Subcutaneous abdominal adipose tissue (tissue), 5 donors: ENCODE measurements at regions not wholly inside any gene's neighbourhood (a gene's known extent, or its start where the extent isn't known, plus 50 kb on each side); places are given as distances from the start of the nearest gene placed in this dataset.
"Not testable (repeated sequence)": the region's sequence is repeated elsewhere in the genome, so short reads cannot be mapped to it uniquely, and the experiment has no call there.

Experiments used
- H3K27ac ChIP-seq: one replicate; pipeline ENCODE4 v1.7.0; 2013; ENCODE audit warnings: low read depth, mild to moderate bottlenecking, inconsistent platforms, low read length, moderate library complexity
- H3K27me3 ChIP-seq, 5 donors: one replicate each; pipeline ENCODE4 v1.7.0; 2013; ENCODE audit warnings: low read length in 5 of 5, inconsistent platforms in 1 of 5; ENCODE audit not compliant: control insufficient read depth in 5 of 5, insufficient read depth in 4 of 5
- H3K36me3 ChIP-seq, 5 donors: one replicate each; pipeline ENCODE4 v1.7.0; 2013; ENCODE audit warnings: low read length in 5 of 5; ENCODE audit not compliant: control insufficient read depth in 5 of 5, insufficient read depth in 5 of 5
- H3K4me1 ChIP-seq, 5 donors: one replicate each; pipeline ENCODE4 v1.7.0; 2013; ENCODE audit warnings: low read length in 5 of 5, mild to moderate bottlenecking in 3 of 5, moderate library complexity in 1 of 5; ENCODE audit not compliant: control insufficient read depth in 5 of 5, insufficient read depth in 5 of 5
- H3K4me3 ChIP-seq, 5 donors: one replicate each; pipeline ENCODE4 v1.7.0; 2013; ENCODE audit warnings: low read length in 5 of 5, low read depth in 1 of 5
- H3K9ac ChIP-seq, 5 donors: one replicate each; pipeline ENCODE4 v1.7.0; 2013; ENCODE audit warnings: low read length in 5 of 5, mild to moderate bottlenecking in 4 of 5, moderate library complexity in 3 of 5
- H3K9me3 ChIP-seq, 5 donors: one replicate each; pipeline ENCODE4 v1.7.0; 2013; ENCODE audit warnings: low read length in 5 of 5; ENCODE audit not compliant: control insufficient read depth in 5 of 5
- donor health status: healthy.
- donor health status: healthy.
- donor health status: healthy.
- donor health status: healthy.
- donor health status: healthy.

- Histone ChIP-seq H3K36me3 (peaks cover 0 to 32% (median 24%) of the 10 kb centered on the region in 5 donors), H3K4me1 (peaks cover 0 to 15% (median 0%) of the 10 kb centered on the region in 5 donors)
- not testable (repeated sequence) for H3K9me3 ChIP-seq, H3K9ac ChIP-seq, H3K27ac ChIP-seq, H3K4me3 ChIP-seq, H3K27me3 ChIP-seq
These were observed 93.2 kb upstream of the RPH3AL start, which contains the start of gene RFLNB for GRCh38 chr17:445839-446238. TSS of gene RFLNB (minus strand) at chr17:445939.

GRCh38 chr17:444879-445454 lies 92.4 kb upstream of the RPH3AL start:
- Histone ChIP-seq H3K27ac (no peak overlapping the region), H3K9ac (no peak overlapping the region), H3K9me3 (no peaks in the 10 kb centered on the region), H3K36me3 (peaks cover 0 to 32% (median 24%) of the 10 kb centered on the region in 5 donors), H3K4me3 (no peak overlapping the region), H3K27me3 (no peaks in the 10 kb centered on the region), H3K4me1 (peaks cover 0 to 15% (median 0%) of the 10 kb centered on the region in 5 donors)

- Histone ChIP-seq H3K27me3 (no peaks in the 10 kb centered on the region), H3K9ac (no peak overlapping the region), H3K4me3 (no peak overlapping the region), H3K9me3 (no peaks in the 10 kb centered on the region), H3K36me3 (peaks cover 0 to 32% (median 24%) of the 10 kb centered on the region in 5 donors), H3K27ac (no peak overlapping the region), H3K4me1 (peaks cover 0 to 15% (median 0%) of the 10 kb centered on the region in 5 donors)
These were observed 90.5 kb upstream of the RPH3AL start for GRCh38 chr17:443109-443508.

- H3K9me3 ChIP-seq, result peaks cover 0 to 7% (median 3%) of the 10 kb centered on the region in 5 donors
- H3K4me1 ChIP-seq, result peaks cover 0 to 7% (median 0%) of the 10 kb centered on the region in 5 donors
- H3K27me3 ChIP-seq, result no peaks in the 10 kb centered on the region
- H3K9ac ChIP-seq, result no peak overlapping the region
- H3K27ac ChIP-seq, result no peak overlapping the region
- no peak overlapping the region for H3K4me3 ChIP-seq
- peaks cover 0 to 32% (median 24%) of the 10 kb centered on the region in 5 donors for H3K36me3 ChIP-seq
These were observed 88.7 kb upstream of the RPH3AL start for GRCh38 chr17:441155-441950.

GRCh38 chr17:438191-438590 lies 85.6 kb upstream of the RPH3AL start:
- Histone ChIP-seq H3K27me3 (no peaks in the 10 kb centered on the region), H3K9ac (no peak overlapping the region), H3K27ac (no peak overlapping the region), H3K4me1 (no peaks in the 10 kb centered on the region), H3K36me3 (peaks cover 0 to 22% (median 15%) of the 10 kb centered on the region in 5 donors), H3K4me3 (no peak overlapping the region), H3K9me3 (peaks cover 0 to 7% (median 4%) of the 10 kb centered on the region in 5 donors)

GRCh38 chr17:437545-437944 lies 84.9 kb upstream of the RPH3AL start:
- Histone ChIP-seq H3K4me3 (no peak overlapping the region), H3K36me3 (peaks cover 0 to 15% (median 13%) of the 10 kb centered on the region in 5 donors), H3K27me3 (no peaks in the 10 kb centered on the region), H3K9me3 (peaks cover 0 to 7% (median 4%) of the 10 kb centered on the region in 5 donors), H3K4me1 (no peaks in the 10 kb centered on the region), H3K9ac (no peak overlapping the region), H3K27ac (no peak overlapping the region)

GRCh38 chr17:436571-436970 lies 84.0 kb upstream of the RPH3AL start:
- H3K9ac ChIP-seq, result no peak overlapping the region
- peaks cover 0 to 7% (median 4%) of the 10 kb centered on the region in 5 donors for H3K9me3 ChIP-seq
- H3K27ac ChIP-seq, result no peak overlapping the region
- H3K4me3 ChIP-seq, result no peak overlapping the region
- H3K36me3 ChIP-seq, result peaks cover 0 to 7% (median 6%) of the 10 kb centered on the region in 5 donors
- H3K27me3 ChIP-seq, result no peaks in the 10 kb centered on the region
- no peaks in the 10 kb centered on the region for H3K4me1 ChIP-seq

- H3K27ac ChIP-seq, H3K36me3 ChIP-seq, H3K27me3 ChIP-seq, H3K9ac ChIP-seq, H3K4me3 ChIP-seq, H3K4me1 ChIP-seq: not testable (repeated sequence)
- H3K9me3 ChIP-seq, result peaks cover 0 to 14% (median 9%) of the 10 kb centered on the region in 5 donors
These were observed 79.9 kb upstream of the RPH3AL start for GRCh38 chr17:432471-432870.

- Histone ChIP-seq H3K27me3 (no peaks in the 10 kb centered on the region), H3K36me3 (no peaks in the 10 kb centered on the region), H3K9ac (no peak overlapping the region), H3K9me3 (peaks cover 0 to 12% (median 9%) of the 10 kb centered on the region in 5 donors), H3K4me3 (no peak overlapping the region), H3K27ac (no peak overlapping the region), H3K4me1 (peaks cover 0 to 10% (median 0%) of the 10 kb centered on the region in 5 donors)
These were observed 78.9 kb upstream of the RPH3AL start for GRCh38 chr17:431494-431893.

- H3K36me3 ChIP-seq, result no peaks in the 10 kb centered on the region
- H3K27me3 ChIP-seq, result no peaks in the 10 kb centered on the region
- H3K9me3 ChIP-seq, result peaks cover 0 to 12% (median 5%) of the 10 kb centered on the region in 5 donors
- peaks cover 0 to 10% (median 0%) of the 10 kb centered on the region in 5 donors for H3K4me1 ChIP-seq
- no peak overlapping the region for H3K27ac ChIP-seq
- no peak overlapping the region for H3K9ac ChIP-seq
- no peak overlapping the region for H3K4me3 ChIP-seq
These were observed 77.0 kb upstream of the RPH3AL start for GRCh38 chr17:429589-429988.
